Osteocyte (in vitro differentiated cells): ENCODE measurements at regions not wholly inside any gene's neighbourhood (a gene's known extent, or its start where the extent isn't known, plus 50 kb on each side); places are given as distances from the start of the nearest gene placed in this dataset.

ENCODE experiments used
- DNase-seq: peaks from one replicate; pipeline ENCODE4 v3.0.0; 2021; ENCODE audit warnings: mixed read lengths; ENCODE audit not compliant: unreplicated experiment; ENCODE audit errors: extremely low spot score
- H3K27ac Mint-ChIP-seq: one replicate; pipeline ENCODE4 v1.8.0; 2021; ENCODE audit warnings: mild to moderate bottlenecking, mixed read lengths; ENCODE audit not compliant: unreplicated experiment
- H3K27me3 Mint-ChIP-seq: one replicate; pipeline ENCODE4 v1.8.0; 2021; ENCODE audit warnings: mixed read lengths; ENCODE audit not compliant: unreplicated experiment
- H3K36me3 Mint-ChIP-seq: one replicate; pipeline ENCODE4 v1.8.0; 2021; ENCODE audit warnings: mixed read lengths; ENCODE audit not compliant: unreplicated experiment
- H3K4me1 Mint-ChIP-seq: one replicate; pipeline ENCODE4 v1.8.0; 2021; ENCODE audit warnings: mixed read lengths; ENCODE audit not compliant: unreplicated experiment
- H3K4me3 Mint-ChIP-seq: one replicate; pipeline ENCODE4 v1.8.0; 2021; ENCODE audit warnings: mild to moderate bottlenecking, moderate library complexity, mixed read lengths; ENCODE audit not compliant: unreplicated experiment
- H3K9me3 Mint-ChIP-seq: one replicate; pipeline ENCODE4 v1.8.0; 2021; ENCODE audit warnings: mixed read lengths; ENCODE audit not compliant: unreplicated experiment
- CTCF ChIP-seq: fragments of 200-600 bp; sonication (generic); IDR thresholded peaks from 2 replicates; pipeline ENCODE4 v1.5.0; 2021; ENCODE audit warnings: antibody characterized with exemption, mild to moderate bottlenecking, moderate library complexity

GRCh38 chr2:120906914-120907313, 171.2 kb downstream of the GLI2 start:
- H3K36me3 Mint-ChIP-seq, result no peaks in the 10 kb centered on the region
- H3K27ac Mint-ChIP-seq, result no peak overlapping the region
- no peak overlapping the region for H3K4me3 Mint-ChIP-seq
- no peaks in the 10 kb centered on the region for H3K9me3 Mint-ChIP-seq
- no peak for TF ChIP-seq CTCF
- peaks cover 45% of the 10 kb centered on the region for H3K4me1 Mint-ChIP-seq
- DNase-seq, result no peak
- no peaks in the 10 kb centered on the region for H3K27me3 Mint-ChIP-seq

- Mint-ChIP-seq H3K4me1 (peaks cover 46% of the 10 kb centered on the region), H3K27me3 (no peaks in the 10 kb centered on the region), H3K36me3 (no peaks in the 10 kb centered on the region), H3K9me3 (no peaks in the 10 kb centered on the region), H3K27ac (no peak overlapping the region), H3K4me3 (no peak overlapping the region)
- DNase-seq, result no peak
- peak; percentile 11 for TF ChIP-seq CTCF
Observed at GRCh38 chr2:120907822-120908221, 172.2 kb downstream of the GLI2 start.

- peak overlapping the region; percentile 50 for H3K27ac Mint-ChIP-seq
- no peak for DNase-seq
- H3K9me3 Mint-ChIP-seq, result no peaks in the 10 kb centered on the region
- H3K27me3 Mint-ChIP-seq, result no peaks in the 10 kb centered on the region
- TF ChIP-seq CTCF, result no peak
- H3K36me3 Mint-ChIP-seq, result no peaks in the 10 kb centered on the region
- no peak overlapping the region for H3K4me3 Mint-ChIP-seq
- peaks cover 50% of the 10 kb centered on the region for H3K4me1 Mint-ChIP-seq
Observed at GRCh38 chr2:120908314-120908975, 172.8 kb downstream of the GLI2 start.

GRCh38 chr2:120909102-120909501, 173.4 kb downstream of the GLI2 start:
- Mint-ChIP-seq H3K9me3 (no peaks in the 10 kb centered on the region), H3K4me3 (no peak overlapping the region), H3K27ac (peak overlapping the region; percentile 23), H3K27me3 (no peaks in the 10 kb centered on the region), H3K36me3 (no peaks in the 10 kb centered on the region), H3K4me1 (peaks cover 51% of the 10 kb centered on the region)
- no peak for TF ChIP-seq CTCF
- DNase-seq, result no peak

- Mint-ChIP-seq H3K9me3 (no peaks in the 10 kb centered on the region), H3K36me3 (no peaks in the 10 kb centered on the region), H3K4me1 (peaks cover 53% of the 10 kb centered on the region), H3K4me3 (no peak overlapping the region), H3K27me3 (no peaks in the 10 kb centered on the region), H3K27ac (no peak overlapping the region)
- no peak for TF ChIP-seq CTCF
- DNase-seq, result no peak
Observed at GRCh38 chr2:120910164-120910563, 174.5 kb downstream of the GLI2 start.
